ENCODE measurements at regions not wholly inside any gene's neighbourhood (a gene's known extent, or its start where the extent isn't known, plus 50 kb on each side); places are given as distances from the start of the nearest gene placed in this dataset.

GRCh38 chr3:66574091-66574490 is 73.3 kb upstream of the LRIG1 start:
- TF ChIP-seq, protein P1, sequence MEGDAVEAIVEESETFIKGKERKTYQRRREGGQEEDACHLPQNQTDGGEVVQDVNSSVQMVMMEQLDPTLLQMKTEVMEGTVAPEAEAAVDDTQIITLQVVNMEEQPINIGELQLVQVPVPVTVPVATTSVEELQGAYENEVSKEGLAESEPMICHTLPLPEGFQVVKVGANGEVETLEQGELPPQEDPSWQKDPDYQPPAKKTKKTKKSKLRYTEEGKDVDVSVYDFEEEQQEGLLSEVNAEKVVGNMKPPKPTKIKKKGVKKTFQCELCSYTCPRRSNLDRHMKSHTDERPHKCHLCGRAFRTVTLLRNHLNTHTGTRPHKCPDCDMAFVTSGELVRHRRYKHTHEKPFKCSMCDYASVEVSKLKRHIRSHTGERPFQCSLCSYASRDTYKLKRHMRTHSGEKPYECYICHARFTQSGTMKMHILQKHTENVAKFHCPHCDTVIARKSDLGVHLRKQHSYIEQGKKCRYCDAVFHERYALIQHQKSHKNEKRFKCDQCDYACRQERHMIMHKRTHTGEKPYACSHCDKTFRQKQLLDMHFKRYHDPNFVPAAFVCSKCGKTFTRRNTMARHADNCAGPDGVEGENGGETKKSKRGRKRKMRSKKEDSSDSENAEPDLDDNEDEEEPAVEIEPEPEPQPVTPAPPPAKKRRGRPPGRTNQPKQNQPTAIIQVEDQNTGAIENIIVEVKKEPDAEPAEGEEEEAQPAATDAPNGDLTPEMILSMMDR (conservative IDR thresholded peaks at IDR 0.05; ENCODE audit: low read length), result no peak
- TF ChIP-seq EZH2phosphoT487 (IDR thresholded peaks at IDR 0.05; ENCODE audit: borderline replicate concordance, low read depth, low read length), result no peak
